ENCODE measurements at regions not wholly inside any gene's neighbourhood (a gene's known extent, or its start where the extent isn't known, plus 50 kb on each side); places are given as distances from the start of the nearest gene placed in this dataset.
A peak's percentile ranks its signal among the peaks of the same experiment; 100 is the strongest.

- no peak for DNase-seq
These were observed 56.1 kb upstream of the ELMO1 start for GRCh38 chr7:37504801-37505200.

- DNase-seq, result no peak
These were observed 57.2 kb upstream of the ELMO1 start for GRCh38 chr7:37505750-37506353.

- DNase-seq, result no peak
These were observed 59.5 kb upstream of the ELMO1 start for GRCh38 chr7:37508118-37508517.

- peak in 1 of 2 experiments; percentile 13 for DNase-seq
These were observed 61.5 kb upstream of the ELMO1 start for GRCh38 chr7:37510043-37510634.

GRCh38 chr7:37511915-37512314 is 63.3 kb upstream of the ELMO1 start:
- DNase-seq, result no peak

- DNase-seq, result no peak
These were observed 65.8 kb upstream of the ELMO1 start for GRCh38 chr7:37514497-37514896.

- peak in 1 of 2 experiments; percentile 3 for DNase-seq
These were observed 68.0 kb upstream of the ELMO1 start for GRCh38 chr7:37516664-37517063.

GRCh38 chr7:37518266-37518665 is 69.6 kb upstream of the ELMO1 start:
- DNase-seq, result no peak

GRCh38 chr7:37524056-37524455 is 75.4 kb upstream of the ELMO1 start:
- no peak for DNase-seq

GRCh38 chr7:37524797-37525196 is 76.1 kb upstream of the ELMO1 start:
- no peak for DNase-seq

- DNase-seq, result no peak
These were observed 78.0 kb upstream of the ELMO1 start for GRCh38 chr7:37526623-37527022.

GRCh38 chr7:37527109-37527508 is 78.4 kb upstream of the ELMO1 start:
- DNase-seq, result no peak

- DNase-seq, result no peak
These were observed 82.6 kb upstream of the ELMO1 start for GRCh38 chr7:37531225-37531624.

- no peak for DNase-seq
These were observed 84.0 kb upstream of the ELMO1 start for GRCh38 chr7:37532636-37533035.

- DNase-seq, result peak in 1 of 2 experiments; percentile 19
These were observed 86.4 kb upstream of the ELMO1 start for GRCh38 chr7:37534893-37535610.

GRCh38 chr7:37535841-37536240 is 87.2 kb upstream of the ELMO1 start:
- DNase-seq, result no peak

- no peak for DNase-seq
These were observed 88.0 kb upstream of the ELMO1 start for GRCh38 chr7:37536706-37537105.

- no peak for DNase-seq
These were observed 88.8 kb upstream of the ELMO1 start for GRCh38 chr7:37537439-37537838.

GRCh38 chr7:37538945-37539344 is 90.3 kb upstream of the ELMO1 start:
- no peak for DNase-seq

- no peak for DNase-seq
These were observed 92.3 kb upstream of the ELMO1 start for GRCh38 chr7:37540917-37541316.

GRCh38 chr7:37541810-37542443 is 93.3 kb upstream of the ELMO1 start:
- peak in 1 of 2 experiments; percentile 28 for DNase-seq

GRCh38 chr7:37545619-37546534 is 97.2 kb upstream of the ELMO1 start:
- DNase-seq, result no peak

GRCh38 chr7:37546677-37547076 is 98.0 kb upstream of the ELMO1 start:
- DNase-seq, result no peak
